ENCODE measurements at regions not wholly inside any gene's neighbourhood (a gene's known extent, or its start where the extent isn't known, plus 50 kb on each side); places are given as distances from the start of the nearest gene placed in this dataset.
"Not testable (repeated sequence)": the region's sequence is repeated elsewhere in the genome, so short reads cannot be mapped to it uniquely, and the experiment has no call there.

DNA sequence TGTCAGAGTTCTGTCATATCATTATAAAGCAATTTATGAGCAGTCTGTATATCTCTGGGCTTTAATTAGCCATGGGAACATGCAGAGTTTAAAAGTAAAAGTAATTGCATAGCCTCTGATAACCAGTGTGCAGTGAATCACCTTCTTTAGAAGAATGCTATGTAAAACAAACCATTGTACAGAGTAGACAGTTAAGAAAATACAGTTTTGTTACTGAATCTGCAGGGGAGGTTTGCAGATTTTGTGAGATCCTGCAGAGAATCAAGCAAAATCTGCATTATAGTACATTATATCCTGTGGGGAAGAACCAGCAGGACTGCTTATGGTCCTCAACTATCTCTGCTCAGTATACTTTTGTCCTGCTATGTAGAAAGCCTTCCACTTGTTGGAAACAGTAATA lies 396.2 kb upstream of the NAALADL2 start:
- no peak for DNase-seq

DNA sequence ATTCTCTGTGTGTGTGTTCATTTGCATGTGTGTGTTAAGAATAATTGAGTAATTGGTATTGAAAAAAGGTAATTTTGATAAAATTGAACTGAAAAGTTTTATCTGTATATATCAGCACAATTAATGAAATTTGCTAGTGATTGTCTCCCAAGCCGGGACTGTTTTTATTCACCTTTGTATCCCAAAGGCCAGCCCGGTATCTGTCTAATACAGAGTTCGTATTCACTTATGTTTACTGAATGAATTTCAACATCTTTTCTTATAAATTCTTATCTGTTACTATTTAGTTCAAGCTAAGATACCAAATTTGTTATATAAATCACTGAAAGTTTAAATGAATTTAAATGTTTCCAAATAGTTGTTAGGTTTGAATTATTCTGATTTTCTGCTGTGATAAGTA lies 394.0 kb upstream of the NAALADL2 start:
- no peak for DNase-seq

DNA sequence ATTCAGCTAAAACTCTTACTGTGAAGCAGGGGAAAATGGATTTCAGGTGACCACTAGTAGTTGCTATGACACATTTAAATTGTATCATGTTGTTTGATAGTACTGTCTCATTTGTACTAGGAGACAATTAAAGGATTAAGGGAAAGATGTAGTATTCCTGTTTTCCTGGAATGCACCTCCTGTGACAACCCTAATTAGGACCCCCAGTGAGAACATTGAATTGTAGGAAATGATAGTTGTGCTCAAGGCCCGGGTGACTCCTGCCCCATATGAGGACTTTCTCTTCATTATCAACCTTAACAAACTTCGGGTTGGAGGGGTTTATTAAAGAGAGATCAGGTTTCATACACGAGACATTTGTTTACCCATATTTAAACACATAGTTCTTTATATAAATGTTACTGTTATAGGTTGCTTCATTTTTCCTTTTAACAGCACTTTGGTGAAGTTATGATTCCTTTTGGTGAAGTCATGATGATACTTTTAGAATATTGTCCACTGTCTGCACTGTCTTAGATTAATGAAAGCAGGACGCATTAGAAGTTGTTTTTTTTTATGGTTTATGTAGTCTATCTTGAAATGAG lies 392.6 kb upstream of the NAALADL2 start:
- DNase-seq, result no peak

DNA sequence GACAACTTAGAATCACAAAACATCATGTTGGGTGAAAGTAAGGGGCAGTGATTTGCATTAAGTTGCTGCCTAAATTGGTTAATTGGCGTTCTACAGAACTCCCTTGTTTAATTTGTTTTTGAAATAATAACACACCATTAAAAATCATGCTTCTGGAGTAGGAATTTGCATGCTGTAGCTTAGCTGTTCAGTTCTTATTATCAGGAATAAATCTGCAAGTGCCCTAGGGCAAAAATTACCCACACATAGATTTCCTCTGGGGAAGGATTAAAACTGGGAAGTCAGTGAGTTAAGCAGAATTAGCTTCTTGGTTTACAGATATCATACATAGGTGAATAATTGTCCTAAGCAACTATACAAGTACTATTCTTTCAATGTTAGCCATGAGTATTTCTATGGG lies 381.6 kb upstream of the NAALADL2 start:
- DNase-seq, result no peak

DNA sequence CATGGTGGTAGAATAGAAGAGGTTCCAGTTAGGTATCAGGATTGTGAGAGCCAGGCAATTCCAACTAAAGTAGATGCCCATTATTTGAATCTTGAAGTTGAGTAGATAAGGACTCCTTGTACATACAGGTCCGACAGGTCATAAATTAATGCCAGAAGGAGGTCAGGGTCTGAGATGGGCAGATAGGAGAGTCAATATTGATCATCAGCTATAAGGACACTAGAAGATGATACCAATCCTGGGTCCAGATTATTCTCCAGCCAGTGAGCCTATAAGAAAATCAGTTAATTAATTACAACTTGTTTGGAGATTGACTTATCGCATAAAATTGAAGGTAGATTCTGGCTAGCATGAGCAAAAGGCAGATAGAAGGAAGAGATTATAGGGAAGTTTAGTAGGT lies 378.4 kb upstream of the NAALADL2 start:
- DNase-seq, result no peak

DNA sequence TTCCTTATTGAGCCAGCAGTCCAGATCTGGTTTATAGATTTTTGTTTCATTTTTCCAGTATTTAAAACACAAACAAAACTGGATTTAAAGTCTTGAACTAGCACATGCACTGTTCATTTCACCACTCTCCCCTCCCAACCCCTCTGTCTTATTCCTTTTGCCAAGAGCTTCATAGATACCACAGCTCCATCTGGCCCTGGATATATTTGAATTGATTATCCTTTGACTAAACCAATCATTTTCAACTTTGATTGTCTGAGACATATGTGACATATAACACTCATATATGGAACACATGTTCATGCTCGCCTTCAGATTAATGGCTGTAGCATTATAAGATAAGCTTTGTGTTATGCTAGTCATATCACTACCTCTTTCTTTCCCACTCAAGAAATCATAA lies 376.6 kb upstream of the NAALADL2 start:
- no peak for DNase-seq

DNA sequence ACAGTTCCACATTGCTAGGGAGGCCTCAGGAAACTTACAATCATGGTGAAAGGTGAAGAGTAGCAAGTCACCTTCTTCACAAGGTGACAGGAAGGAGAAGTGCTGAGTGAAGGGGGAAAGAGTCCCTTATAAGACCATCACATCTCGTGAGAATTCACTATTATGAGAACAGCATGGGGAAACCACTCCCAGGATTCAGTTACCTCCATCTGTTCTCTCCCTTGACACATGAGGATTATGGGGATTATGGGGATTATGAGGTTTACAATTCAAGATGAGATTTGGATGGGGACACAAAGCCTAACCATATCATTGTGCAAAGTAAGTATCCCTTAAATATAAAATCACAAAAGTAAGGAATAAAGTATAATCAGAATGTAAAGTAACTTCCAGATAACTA lies 375.9 kb upstream of the NAALADL2 start:
- no peak for DNase-seq

DNA sequence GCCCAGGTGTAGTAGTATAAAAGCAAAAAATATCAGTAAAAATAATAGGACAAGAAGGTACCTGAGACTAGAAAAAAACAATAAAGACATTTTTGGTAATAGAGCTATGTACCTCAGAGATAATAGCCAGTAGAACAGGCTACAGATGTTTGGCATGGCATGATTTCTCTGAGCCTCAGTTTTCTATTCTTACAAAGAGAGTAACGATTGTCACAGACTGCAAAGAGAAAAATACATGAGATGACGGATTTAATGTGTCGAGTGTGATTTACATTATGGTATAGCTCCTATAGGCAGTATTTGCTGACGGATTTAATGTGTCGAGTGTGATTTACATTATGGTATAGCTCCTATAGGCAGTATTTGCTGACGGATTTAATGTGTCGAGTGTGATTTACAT lies 375.3 kb upstream of the NAALADL2 start:
- not testable (repeated sequence) for DNase-seq

DNA sequence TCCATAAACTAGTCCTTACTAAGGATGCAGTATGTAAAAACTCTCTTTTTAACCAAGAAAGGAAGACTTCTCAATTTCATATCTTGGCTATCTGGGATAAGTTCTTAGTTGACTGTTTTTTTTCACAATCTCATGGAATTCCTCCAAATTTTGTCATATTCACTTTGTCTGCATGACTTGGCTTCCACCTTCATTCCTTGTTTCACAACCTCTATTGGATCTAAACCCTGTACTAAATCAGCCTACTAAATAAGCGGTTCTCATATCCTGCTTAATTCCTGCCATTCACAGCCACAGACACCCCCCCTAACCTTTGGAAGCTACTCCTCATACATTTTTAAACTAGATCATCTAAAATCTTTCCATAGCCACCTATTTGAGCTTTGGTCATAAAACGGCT lies 370.6 kb upstream of the NAALADL2 start:
- no peak for DNase-seq

DNA sequence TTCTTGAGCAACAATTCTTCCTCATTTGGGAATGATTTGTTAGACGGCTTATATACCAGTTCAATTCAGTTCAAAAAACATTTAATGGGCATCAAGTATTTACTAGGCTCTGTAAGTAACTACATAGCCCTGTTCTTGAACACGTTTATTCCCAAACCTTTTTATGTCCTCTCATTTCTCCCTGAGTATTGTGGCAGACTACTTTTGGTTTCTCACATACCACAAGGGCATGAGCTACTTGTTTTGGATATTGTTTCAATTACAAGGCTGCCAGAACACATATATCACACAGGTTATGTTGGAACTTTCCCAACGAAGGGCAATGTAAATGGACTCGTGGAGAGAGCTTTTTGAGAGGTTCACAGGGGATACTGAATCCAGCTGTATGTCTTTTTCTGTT lies 363.8 kb upstream of the NAALADL2 start:
- no peak for DNase-seq

DNA sequence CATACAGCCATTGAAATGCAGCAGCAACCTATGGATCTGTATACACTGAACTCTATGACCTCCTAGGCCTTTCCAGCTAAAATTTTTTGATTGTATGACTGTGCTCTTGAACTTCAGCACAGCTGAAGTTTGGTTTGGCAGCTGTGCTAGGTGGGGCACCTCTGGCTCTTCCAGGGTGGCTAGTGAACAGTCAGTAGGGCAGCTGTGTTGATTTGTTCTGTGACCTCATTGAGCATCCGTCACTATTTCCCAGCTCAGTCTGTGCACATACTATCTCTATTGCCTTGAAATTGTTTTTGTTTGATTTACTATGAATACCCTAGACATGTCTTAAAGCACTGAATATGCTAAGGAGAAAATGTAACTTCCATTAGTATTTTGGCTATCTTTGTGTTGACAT lies 363.2 kb upstream of the NAALADL2 start:
- no peak for DNase-seq

DNA sequence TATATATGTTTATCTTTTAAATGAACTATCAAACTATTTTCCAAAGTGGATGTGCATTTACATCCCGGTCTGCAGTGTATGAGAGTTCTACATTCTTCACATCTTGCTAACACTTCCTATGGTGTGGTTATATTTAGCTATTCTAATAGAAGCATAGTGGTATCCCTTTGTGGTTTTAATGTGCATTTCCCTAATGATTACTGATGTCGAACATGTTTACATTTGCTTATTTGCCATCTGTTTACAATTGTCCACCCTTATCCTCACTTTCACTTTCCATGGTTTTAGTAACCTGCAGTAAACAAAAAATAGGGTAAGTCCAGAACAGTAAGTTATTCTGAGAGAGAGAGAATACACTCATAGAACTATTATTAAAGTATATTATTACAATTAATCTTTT lies 360.5 kb upstream of the NAALADL2 start:
- no peak for DNase-seq

DNA sequence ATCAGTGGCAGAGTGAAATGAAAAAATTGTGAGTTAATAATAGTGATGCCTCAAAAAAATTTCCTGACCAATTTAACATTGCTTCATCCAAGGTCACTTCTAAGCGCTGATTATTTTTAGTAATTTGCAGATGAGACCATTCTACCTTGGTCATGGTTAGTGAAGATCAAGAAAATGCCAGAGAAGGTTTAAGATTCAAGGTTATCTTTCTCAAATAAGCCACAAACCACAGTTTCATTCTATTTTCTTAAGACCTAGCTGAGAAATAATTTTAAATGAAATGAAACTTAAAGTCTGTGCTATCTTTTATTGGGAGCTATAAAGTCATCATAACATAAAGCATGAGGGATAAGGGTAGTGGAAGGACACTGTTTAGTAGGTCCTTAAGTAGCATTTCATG lies 353.9 kb upstream of the NAALADL2 start:
- DNase-seq, result no peak

DNA sequence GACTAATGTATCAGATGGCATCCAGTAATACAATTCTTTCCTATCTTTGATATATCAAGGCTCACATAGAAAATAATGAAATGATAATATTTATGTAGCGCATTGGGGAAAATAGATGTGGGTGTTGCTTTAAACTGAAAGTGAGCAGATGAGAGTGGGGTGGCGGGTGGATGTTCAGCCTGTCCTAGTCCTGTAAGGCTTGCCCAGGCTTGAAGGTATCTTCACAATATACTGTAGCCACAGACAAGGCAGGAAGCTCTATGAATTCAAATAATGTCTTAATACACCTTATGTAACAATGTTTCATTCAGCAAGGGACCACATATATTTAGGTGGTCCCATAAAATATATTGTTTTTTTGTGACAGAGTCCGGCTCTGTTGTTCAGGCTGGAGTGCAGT lies 334.9 kb upstream of the NAALADL2 start:
- no peak for DNase-seq

DNA sequence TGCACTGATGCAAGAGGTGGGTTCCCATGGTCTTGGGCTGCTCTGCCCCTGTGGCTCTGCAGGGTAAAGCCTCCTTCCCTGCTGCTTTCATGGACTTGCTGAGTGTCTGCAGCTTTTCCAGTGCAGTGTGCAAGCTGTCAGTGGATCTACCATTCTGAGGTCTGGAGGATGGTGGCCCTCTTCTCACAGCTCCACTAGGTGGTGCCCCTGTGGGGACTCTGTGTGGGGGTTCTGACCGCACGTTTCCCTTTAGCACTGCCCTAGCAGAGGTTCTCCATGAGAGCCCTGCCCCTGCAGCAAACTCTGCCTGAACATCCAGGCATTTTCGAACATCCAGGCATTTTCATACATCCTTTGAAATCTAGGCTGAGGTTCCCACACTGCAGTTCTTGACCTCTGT lies 329.8 kb upstream of the NAALADL2 start:
- DNase-seq, result no peak

DNA sequence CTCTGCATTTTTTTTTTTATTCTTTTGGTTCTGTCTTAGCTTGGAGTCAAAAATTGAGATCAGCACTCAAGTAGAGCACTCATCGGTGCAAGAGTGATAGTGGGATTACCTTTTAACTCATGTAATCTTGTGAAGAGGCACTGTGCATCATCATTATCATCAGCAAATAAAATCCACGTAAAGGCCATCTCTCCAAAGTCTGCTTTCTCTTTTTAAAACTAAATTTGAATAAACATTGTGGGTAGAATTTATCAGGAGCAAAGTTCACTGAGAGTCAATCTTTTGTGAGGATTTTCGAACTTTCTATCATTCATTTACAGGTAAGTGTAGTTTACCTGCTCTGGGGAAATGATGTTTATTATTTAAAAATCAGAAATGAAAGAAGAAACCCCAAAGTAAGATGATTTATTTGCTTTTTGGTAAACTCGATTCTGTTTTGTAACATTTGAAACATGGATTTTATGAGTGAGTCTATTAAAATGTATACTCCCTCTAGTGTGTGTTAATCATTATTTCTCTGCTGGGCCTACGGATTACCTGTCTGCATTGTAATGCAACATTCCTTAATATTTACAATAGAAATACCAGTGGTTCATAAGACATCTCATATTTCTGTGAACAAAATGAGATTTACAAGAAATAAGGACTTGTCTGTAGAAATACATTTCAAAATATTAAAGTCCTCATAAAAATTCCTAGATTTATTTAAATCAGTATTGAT lies 327.7 kb upstream of the NAALADL2 start:
- DNase-seq, result no peak

DNA sequence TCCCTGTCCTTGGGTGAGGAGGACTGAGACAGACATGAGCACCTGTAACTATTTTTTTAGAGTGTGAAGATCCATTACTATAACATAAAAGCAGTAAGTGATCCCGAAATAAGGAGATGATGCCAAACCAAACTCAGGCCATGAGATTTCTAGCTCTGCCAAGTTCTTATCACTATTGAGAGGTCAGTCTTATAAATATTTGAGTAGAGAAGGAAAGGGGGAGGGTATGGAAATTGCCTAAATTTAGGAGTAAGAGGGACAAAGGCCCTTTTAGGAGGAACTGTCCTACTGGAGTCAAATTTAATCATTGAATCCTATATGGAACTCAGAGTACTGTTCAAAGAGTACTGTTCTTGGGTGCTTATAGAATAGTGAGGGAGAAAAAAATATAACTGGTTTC lies 326.9 kb upstream of the NAALADL2 start:
- no peak for DNase-seq

DNA sequence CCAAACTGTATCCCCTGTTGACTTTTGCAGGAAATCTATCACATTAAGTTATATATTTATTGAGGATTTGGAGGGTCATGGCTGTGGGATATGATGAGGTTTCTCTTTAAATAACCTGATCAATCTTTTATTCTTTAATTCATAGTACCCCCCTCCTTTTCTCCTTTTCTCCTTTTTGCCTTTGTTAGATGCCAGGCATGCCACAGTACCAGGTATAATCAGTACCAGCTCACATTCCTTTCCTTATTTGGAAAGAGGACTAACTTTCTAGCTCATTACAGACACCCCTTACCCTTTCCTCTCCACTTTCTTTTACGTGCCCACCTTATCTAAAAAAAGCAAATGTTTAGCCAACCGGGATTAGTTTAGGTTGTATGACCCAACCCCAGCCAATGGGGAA lies 326.4 kb upstream of the NAALADL2 start:
- no peak for DNase-seq

DNA sequence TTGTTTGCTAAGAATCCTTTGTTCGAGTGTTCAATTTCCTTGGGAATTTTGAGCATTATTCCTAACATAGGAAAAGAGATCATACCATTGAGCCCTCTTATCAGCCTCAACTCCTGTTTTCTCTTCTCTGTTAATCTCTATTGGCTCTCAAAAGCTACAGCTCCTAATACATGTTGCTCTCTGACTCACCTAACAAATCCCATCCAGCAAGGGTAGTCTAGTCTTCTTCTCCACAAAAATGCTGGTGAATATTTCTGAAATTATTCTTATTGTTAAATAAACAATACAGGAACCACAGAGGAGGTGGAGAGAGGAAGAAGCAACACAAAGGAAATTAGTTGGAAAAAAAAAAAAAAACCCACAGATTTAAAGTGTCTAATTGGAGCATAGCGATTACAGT lies 325.8 kb upstream of the NAALADL2 start:
- DNase-seq, result no peak

DNA sequence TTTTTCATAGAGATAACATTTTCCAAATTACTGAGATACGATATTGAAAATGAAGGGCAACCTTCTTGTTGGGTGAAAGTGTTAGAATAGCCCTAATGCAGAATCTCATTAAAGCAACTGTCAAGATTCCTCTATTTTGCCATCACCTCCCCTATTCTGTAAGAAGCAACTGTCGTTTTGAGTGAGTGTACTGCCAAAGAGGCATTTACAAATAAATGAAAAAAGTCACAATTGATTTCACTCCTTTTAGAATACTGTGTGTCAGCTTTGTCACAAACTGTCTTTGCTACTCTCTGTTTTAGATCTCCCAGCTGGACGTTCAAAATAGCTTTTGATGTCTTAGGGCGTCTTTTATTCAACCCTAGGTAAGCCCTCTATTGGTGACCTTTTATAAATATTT lies 322.8 kb upstream of the NAALADL2 start:
- DNase-seq, result no peak

DNA sequence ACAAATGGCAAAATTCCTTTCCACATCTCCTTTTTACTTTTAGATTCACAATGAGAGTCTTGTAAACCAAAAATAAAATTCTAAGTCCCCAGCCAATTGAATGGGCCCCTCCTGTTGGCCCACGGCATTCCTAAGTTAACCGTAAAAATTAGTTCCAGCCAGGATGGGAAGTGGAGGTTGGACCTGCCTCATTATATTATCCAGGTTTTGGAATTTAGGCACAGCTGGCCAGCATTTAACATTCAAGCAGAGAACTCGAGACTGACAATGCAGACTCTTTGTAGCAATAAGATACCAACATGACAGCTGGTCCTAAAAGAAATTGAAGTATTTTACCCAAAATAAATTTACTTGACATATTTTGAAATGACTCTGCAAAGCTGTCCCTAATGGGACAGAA lies 321.0 kb upstream of the NAALADL2 start:
- DNase-seq, result no peak

DNA sequence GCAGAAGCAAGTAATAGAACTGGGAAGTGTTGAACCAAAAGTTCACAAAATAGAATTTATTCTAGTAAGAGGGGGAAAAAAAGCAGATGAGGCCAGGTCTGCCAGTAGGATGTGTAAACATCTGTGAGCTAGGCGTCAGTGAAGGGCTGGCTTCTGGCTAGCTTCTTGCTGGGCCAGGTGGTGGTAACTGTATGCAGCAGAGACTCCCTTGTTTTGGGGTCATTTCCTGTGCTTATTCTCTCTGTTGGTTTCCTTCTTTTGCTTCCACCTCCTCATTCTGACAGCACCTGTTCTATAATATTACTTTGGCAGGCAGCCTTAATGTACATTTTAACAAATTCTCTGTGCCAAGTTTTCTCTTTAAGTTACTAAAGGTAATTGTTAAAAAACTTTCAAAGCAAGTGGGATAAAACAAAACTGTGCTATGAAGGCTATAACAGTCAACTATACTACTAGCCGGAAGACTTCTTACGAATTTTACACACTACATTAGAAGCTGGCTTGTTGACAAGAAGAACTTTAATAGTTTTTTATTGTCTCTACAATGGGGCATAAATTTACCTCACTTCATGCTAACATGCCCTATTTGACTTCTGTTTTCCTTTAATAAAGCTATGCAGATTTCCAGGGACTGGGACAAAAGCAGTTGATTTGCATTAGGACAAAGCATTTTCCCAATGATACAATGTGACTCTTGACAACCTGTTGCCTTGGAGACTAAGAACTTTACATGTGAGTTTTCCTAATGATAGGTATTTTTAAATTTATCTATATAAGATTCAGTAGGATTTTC lies 318.8 kb upstream of the NAALADL2 start:
- no peak for DNase-seq

DNA sequence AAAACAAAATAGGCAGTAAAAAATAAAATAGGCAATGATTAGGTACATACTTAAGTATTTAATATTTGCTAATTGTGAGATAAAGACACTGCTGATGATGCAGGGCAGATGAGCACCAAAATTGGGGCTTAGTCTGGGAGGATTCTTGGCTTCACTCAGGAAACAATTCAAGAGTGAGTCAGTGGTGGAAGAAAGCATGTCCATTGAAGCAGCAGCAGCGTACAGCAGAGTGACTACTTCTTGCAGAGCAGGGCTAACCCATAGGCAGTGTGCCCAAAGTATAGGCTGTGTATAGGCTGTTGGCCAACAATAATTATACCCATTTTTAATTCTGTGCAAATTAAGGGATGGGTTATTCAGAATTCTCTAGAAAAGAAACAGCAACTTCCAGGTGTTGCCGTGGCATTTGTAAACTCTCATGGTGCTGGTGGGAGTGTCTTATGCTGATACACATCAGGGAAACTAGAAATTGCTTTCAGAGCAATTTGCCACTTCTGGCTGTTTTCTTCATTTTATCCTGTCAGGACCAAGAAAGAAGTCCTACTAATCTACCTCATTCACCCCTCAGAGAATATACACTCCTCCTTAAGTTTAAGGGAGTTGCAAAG lies 317.3 kb upstream of the NAALADL2 start:
- DNase-seq, result no peak
